HG02623 (cell line): ENCODE measurements at regions not wholly inside any gene's neighbourhood (a gene's known extent, or its start where the extent isn't known, plus 50 kb on each side); places are given as distances from the start of the nearest gene placed in this dataset.
"Not testable (repeated sequence)": the region's sequence is repeated elsewhere in the genome, so short reads cannot be mapped to it uniquely, and the experiment has no call there.

ENCODE experiments used
- ATAC-seq: cut with Tn5 transposase; IDR thresholded peaks from one replicate; pipeline ENCODE4 v1.9.1; 2021; ENCODE audit warnings: moderate library complexity; ENCODE audit not compliant: unreplicated experiment

GRCh38 chr7:65254061-65254460 lies 119.6 kb upstream of the ZNF92 start:
- ATAC-seq, result no peak

- ATAC-seq, result no peak
These were observed 121.6 kb upstream of the ZNF92 start for GRCh38 chr7:65251851-65252620.

DNA sequence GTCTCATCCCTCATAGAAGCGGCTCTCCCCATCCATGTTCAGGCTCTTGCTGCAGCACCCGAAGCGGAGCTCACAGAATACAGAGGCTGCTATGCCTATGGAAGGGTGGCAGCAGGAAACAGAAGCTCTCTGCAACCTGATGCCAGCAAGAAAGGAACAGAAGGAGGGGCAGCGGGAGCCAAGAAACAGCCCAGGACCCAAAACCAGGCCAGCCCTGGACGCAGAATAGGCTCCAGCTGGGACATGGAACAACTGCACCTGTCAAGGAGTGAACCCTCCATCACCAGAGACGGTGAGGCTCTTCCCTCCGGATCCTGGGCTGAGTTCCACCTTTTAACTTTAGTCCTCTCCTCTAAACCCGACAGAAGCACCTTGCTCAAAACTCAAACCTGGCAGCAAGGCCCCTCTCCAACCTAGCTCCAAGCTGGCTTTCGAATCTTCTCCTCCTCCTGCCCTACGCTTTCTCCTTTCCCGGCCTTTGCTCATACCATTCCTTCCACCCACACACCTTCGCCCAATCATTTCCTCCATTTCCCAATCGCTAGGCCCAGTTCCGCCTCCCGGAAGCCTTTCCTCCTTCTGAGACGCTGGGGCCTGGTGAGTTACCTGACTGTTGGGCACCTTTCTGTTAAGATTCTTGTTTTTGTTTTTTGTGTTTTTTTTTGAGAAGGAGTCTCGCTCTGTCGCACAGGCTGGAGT lies 122.8 kb upstream of the ZNF92 start:
- ATAC-seq, result no peak

DNA sequence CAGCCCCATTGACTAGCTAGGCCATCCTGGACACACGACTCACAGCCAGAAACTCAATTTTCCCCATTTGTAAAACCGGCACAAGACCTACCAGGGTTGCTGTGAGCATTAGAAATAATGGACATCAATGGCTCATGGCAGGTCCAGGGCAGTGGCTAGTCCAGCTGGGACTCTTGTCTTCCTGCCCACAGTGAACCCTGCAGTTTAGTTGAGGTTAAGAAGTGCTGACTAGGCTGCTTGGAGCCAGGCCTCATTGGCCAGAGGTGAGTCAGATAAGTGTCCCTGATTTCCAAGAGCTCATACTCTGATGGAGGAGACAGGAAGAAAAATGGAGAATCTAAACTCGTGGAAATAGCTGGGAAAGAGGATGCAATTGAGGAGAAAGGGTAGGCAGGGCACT lies 123.4 kb upstream of the ZNF92 start:
- ATAC-seq, result no peak

GRCh38 chr7:65247491-65247890 lies 126.2 kb upstream of the ZNF92 start:
- no peak for ATAC-seq

DNA sequence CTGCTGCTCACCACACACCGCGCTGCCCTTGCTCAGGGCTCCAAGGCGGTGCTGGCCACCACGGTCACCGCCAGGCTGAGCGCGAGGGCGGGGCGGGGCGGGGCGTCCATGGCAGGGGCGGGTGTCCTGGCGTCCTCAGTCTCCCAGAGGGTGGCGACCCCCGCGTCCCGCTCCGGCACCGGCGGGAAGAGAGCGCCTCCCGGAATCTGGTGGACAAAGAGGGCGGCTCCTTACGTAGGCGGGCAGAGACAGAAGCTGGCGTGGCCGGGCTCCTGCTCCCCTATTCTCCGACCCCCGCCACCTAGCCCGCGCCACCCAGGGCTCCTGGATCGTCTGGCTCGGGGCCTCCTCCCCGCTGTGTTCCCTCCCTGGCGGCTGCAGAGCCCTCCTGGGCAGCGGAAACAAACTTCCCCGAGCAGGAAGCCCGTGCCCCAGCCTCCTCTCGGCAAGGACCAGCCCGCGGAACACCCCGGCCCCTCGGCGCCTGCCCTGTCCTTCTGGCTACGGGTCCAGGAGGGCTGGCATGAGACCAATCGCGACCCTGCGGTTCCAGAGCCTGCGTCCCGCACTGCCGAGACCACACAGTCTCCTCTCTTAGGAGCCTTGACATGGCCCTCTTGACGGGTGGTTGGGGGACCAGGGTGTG lies 133.8 kb upstream of the ZNF92 start:
- no peak for ATAC-seq

GRCh38 chr7:65239324-65239706 lies 134.3 kb upstream of the ZNF92 start:
- no peak for ATAC-seq

- ATAC-seq, result no peak
These were observed 134.9 kb upstream of the ZNF92 start for GRCh38 chr7:65238785-65239184.

- ATAC-seq, result no peak
These were observed 138.1 kb upstream of the ZNF92 start for GRCh38 chr7:65235586-65235985.

- no peak for ATAC-seq
These were observed 140.1 kb upstream of the ZNF92 start for GRCh38 chr7:65233409-65234034.

DNA sequence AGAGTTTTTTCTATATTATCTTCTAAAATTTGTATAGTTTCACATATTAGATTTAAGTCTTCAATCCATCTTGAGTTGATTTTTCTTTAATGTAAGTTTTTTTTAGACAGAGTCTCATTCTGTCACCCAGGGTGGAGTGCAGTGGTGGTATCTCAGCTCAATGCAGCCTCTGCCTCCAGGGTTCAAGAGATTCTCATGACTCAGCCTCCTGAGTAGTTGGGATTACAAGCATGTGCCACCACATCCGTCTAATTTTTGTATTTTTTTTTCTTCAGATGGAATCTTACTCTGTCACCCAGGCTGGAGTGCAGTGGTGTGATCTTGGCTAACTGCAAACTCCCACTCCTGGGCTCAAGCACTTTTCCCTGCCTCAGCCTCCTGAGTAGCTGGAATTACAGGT lies 143.4 kb upstream of the ZNF92 start:
- no peak for ATAC-seq

GRCh38 chr7:65225422-65226006 lies 148.1 kb upstream of the ZNF92 start:
- ATAC-seq, result no peak

DNA sequence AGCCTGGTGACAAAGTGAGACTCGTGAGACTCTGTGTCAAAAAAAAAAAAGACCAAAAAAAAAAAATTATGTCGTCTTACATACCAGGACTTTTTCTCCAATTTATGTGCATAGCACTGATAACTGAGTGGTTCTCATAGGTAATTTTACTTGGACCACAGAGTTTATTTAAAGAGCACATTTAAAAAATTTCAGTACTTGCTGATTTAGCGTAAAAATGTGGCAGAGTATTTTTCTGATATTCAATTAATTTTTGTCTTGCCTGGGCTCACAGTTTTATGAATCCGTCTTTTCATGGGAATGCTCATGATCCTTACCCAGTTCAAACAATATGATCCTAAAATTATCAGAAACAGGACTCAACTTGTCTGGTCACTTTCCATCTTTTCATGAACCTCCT lies 151.0 kb upstream of the ZNF92 start:
- no peak for ATAC-seq

GRCh38 chr7:65221683-65222082 lies 152.0 kb upstream of the ZNF92 start:
- ATAC-seq, result no peak

DNA sequence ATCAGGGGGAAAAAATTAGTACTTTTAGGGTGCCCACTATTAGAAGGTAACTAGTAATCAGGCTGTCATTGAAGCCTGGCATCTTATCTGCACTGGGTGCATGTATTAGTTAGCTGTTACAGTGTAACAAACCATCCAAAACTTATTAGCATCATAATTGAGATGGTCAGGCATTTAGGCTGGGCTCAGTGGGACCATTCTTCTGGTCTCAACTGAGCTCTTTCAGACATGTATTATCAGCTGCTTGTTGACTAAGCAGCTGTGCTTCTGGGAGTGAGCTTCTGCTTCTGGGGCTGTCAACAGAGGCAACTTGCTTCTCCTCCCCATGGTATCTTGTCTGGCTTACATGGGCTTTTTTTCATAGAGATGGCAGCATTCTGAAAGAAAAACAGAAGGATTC lies 154.0 kb upstream of the ZNF92 start:
- ATAC-seq, result no peak

- ATAC-seq, result peak; percentile 70
These were observed 157.2 kb upstream of the ZNF92 start for GRCh38 chr7:65216469-65216868.

GRCh38 chr7:65213260-65213659 lies 160.4 kb upstream of the ZNF92 start:
- not testable (repeated sequence) for ATAC-seq

GRCh38 chr7:65199221-65199620 lies 174.4 kb upstream of the ZNF92 start:
- ATAC-seq, result not testable (repeated sequence)

DNA sequence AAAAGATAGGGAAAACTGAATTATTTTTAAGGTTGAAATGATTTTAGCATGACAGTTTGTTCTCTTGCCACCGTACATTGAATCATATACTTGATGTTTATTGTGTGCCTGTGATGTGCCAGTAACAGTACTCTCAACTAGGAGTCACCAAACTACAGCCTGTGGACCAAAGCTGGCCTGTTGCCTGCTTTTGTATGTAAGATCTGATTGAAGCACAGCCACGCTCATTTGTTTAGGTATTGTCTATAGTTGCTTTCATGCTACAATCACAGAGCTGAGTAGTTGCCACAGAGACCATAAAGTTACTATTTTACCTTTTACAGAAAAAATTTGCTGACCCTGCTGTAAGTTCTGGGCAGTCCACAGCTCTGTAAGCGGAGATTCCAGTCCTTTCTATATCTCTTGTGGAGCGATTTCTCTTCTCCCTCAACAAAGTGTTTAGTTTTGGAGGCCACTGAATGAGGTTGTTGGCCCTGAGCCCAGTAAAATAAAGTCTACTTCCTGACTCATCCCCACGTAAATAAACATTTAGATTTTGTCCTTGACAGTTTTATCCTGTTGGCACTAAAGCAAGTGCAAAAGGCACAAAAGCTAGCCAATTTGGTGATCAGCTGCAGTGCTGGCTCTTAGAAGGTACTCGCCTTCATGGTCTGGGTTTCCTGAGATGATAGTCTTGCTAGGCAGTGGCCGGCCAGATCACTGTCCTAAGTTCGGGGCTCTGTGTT lies 180.2 kb upstream of the ZNF92 start:
- ATAC-seq, result not testable (repeated sequence)

- not testable (repeated sequence) for ATAC-seq
These were observed 170.6 kb upstream of the ERV3-1 start for GRCh38 chr7:65177041-65177440.

- ATAC-seq, result not testable (repeated sequence)
These were observed 143.6 kb upstream of the ERV3-1 start for GRCh38 chr7:65150105-65150504.
